A549 (cell line): ENCODE measurements at regions not wholly inside any gene's neighbourhood (a gene's known extent, or its start where the extent isn't known, plus 50 kb on each side); places are given as distances from the start of the nearest gene placed in this dataset.

Source experiments
- CHD4 ChIP-seq: fragments of 200-600 bp; sonication (generic); IDR thresholded peaks from 2 replicates; pipeline ENCODE4 v1.6.1; 2016; ENCODE audit warnings: antibody characterized with exemption, mild to moderate bottlenecking, borderline replicate concordance
- EP300 ChIP-seq, 2 experiments: fragments of >200 bp; sonication (Bioruptor Twin); formaldehyde crosslinking; IDR thresholded peaks; 2 replicates in 1 of 2; 3 replicates in 1 of 2; pipeline ENCODE4 v1.6.1; 2016 to 2017
- ESRRA ChIP-seq: fragments of 150-350 bp; IDR thresholded peaks from 2 replicates; pipeline ENCODE4 v1.6.1; 2014; ENCODE audit warnings: mild to moderate bottlenecking, low read length, borderline replicate concordance
- FOSB ChIP-seq: fragments of 250-450 bp; sonication (Bioruptor Pico); IDR thresholded peaks from 2 replicates; pipeline ENCODE4 v1.5.0; 2020; ENCODE audit warnings: mild to moderate bottlenecking, moderate library complexity
- PHF8 ChIP-seq: fragments of 200-600 bp; sonication (generic); IDR thresholded peaks from 2 replicates; pipeline ENCODE4 v1.6.1; 2016; ENCODE audit warnings: low read depth, mild to moderate bottlenecking, antibody characterized with exemption, moderate library complexity, borderline replicate concordance
- POLR2A ChIP-seq: IDR thresholded peaks from 2 replicates; pipeline ENCODE4 v1.6.1; 2012; ENCODE audit warnings: mild to moderate bottlenecking, low read length
- SMC3 ChIP-seq: fragments of >200 bp; sonication (Bioruptor Twin); formaldehyde crosslinking; IDR thresholded peaks from 3 replicates; pipeline ENCODE4 v1.6.1; 2018; ENCODE audit warnings: inconsistent platforms
- USF2 ChIP-seq: fragments of 450-650 bp; IDR thresholded peaks from 2 replicates; pipeline ENCODE4 v1.6.1; 2014; ENCODE audit warnings: antibody characterized with exemption
- TF ChIP-seq, protein P1 (sequence below): fragments of >200 bp; sonication (Bioruptor Twin); formaldehyde crosslinking; IDR thresholded peaks from 3 replicates; pipeline ENCODE4 v1.5.1; 2016
- TF ChIP-seq, protein P2 (sequence below): fragments of 150-350 bp; IDR thresholded peaks from 2 replicates; pipeline ENCODE4 v1.6.1; 2014; ENCODE audit warnings: low read depth, mild to moderate bottlenecking, low read length

DNA sequence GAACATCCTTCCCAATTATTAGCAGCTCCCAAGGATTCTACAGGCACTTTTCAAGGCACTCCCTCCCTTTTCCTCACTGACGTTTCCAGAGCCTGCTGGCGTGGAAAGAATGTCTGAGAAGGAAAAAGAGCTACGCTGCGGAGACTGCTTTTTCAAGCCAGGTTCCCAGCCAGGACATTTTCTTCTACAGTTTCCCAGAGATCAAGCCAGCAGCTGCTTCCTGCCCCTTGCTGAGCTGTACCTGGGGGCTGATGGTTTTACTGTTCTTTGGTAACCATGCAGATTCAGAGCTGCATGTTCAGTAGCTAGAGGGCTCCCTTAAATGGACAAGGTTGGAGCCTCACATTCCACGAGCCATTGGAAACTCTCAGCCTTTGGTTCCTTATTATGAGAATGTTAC lies 133.4 kb downstream of the EVX1 start:
- TF ChIP-seq PHF8 (no peak), CHD4 (no peak), USF2 (no peak), POLR2A (no peak), FOSB (CRISPR knock-in tag) (no peak), ESRRA (no peak), SMC3 (no peak), EP300 (IDR thresholded peaks at IDR 0.05) (no peak)
- TF ChIP-seq, protein P1, sequence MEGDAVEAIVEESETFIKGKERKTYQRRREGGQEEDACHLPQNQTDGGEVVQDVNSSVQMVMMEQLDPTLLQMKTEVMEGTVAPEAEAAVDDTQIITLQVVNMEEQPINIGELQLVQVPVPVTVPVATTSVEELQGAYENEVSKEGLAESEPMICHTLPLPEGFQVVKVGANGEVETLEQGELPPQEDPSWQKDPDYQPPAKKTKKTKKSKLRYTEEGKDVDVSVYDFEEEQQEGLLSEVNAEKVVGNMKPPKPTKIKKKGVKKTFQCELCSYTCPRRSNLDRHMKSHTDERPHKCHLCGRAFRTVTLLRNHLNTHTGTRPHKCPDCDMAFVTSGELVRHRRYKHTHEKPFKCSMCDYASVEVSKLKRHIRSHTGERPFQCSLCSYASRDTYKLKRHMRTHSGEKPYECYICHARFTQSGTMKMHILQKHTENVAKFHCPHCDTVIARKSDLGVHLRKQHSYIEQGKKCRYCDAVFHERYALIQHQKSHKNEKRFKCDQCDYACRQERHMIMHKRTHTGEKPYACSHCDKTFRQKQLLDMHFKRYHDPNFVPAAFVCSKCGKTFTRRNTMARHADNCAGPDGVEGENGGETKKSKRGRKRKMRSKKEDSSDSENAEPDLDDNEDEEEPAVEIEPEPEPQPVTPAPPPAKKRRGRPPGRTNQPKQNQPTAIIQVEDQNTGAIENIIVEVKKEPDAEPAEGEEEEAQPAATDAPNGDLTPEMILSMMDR: no peak
- TF ChIP-seq, protein P2, sequence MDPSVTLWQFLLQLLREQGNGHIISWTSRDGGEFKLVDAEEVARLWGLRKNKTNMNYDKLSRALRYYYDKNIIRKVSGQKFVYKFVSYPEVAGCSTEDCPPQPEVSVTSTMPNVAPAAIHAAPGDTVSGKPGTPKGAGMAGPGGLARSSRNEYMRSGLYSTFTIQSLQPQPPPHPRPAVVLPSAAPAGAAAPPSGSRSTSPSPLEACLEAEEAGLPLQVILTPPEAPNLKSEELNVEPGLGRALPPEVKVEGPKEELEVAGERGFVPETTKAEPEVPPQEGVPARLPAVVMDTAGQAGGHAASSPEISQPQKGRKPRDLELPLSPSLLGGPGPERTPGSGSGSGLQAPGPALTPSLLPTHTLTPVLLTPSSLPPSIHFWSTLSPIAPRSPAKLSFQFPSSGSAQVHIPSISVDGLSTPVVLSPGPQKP: no peak
